AML-193 (cell line): ENCODE measurements at regions not wholly inside any gene's neighbourhood (a gene's known extent, or its start where the extent isn't known, plus 50 kb on each side); places are given as distances from the start of the nearest gene placed in this dataset.
"Not testable (repeated sequence)": the region's sequence is repeated elsewhere in the genome, so short reads cannot be mapped to it uniquely, and the experiment has no call there.

Experiments used
- DNase-seq, 2 experiments: peaks; one replicate each; lab custom pipeline; 2025; lab: John Stamatoyannopoulos, UW

DNA sequence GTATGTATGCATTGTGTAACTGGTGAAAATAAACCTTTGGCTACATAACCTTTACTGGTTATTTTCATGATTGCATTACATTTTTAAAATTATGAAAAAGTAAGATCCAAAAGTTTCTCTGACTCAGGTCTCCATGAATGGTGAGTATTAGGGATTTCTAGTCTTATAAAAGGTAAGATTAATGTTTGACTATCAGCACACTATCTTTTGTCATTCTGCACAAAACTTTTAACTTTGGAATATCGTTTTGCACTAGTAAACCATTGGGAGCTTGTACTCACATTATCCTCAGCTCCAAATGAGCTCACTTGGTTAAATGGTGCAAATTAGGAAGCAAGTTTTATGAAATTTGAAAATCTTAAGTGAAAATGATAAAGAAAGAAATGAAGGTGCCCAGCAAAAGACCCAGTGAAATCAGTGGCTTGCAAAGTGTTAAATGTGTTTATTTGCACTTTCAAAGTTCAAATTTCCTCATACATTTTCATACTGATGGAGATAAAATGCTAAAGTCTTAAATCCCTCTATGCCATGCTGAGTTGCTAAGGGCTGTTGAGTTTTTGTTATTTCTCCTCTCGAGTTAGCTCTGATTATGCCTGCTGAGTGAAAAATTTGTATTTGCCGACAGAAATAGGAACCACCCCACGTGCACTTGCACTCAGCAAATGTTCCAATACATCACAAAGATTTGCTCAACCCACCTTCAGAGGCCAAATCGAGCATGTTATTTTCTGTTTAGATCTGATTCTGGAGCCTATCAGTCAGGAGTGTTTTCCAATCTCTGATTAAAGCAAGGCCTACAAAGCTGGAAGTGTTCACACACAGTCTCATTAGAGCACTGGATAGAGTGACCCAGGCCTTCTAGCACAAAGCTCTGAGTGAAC is 885.7 kb downstream of the NR2F1-AS1 start:
- DNase-seq = no peak

DNA sequence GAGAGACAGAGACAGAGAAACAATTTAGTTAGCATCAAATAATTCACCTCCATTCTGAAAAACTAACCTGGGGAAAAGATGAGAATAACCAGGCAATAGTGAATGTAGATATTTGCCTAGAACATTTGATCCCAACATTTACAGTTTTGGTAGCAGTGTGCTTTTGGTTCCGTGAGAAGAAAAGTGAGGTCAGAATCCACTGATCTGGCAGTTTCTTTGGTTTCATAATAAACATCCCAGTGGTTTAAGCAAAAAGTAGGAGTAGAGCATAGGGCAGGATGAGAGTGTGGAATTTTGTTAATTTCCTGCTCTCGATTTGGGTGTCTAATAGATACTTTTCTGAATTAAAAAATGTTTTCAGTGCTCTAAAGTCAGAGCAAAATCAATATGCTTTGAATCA is 887.0 kb downstream of the NR2F1-AS1 start:
- DNase-seq = no peak

DNA sequence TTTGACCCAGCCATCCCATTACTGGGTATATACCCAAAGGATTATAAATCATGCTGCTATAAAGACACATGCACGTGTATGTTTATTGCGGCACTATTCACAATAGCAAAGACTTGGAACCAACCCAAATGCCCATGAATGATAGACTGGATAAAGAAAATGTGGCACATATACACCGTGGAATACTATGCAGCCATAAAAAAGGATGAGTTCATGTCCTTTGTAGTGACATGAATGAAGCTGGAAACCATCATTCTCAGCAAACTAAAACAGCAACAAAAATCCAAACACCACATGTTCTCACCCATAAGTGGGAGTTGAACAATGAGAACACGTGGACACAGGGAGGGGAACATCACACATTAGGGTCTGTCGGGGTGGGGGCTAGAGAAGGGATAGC is 889.1 kb downstream of the NR2F1-AS1 start:
- not testable (repeated sequence) for DNase-seq

DNA sequence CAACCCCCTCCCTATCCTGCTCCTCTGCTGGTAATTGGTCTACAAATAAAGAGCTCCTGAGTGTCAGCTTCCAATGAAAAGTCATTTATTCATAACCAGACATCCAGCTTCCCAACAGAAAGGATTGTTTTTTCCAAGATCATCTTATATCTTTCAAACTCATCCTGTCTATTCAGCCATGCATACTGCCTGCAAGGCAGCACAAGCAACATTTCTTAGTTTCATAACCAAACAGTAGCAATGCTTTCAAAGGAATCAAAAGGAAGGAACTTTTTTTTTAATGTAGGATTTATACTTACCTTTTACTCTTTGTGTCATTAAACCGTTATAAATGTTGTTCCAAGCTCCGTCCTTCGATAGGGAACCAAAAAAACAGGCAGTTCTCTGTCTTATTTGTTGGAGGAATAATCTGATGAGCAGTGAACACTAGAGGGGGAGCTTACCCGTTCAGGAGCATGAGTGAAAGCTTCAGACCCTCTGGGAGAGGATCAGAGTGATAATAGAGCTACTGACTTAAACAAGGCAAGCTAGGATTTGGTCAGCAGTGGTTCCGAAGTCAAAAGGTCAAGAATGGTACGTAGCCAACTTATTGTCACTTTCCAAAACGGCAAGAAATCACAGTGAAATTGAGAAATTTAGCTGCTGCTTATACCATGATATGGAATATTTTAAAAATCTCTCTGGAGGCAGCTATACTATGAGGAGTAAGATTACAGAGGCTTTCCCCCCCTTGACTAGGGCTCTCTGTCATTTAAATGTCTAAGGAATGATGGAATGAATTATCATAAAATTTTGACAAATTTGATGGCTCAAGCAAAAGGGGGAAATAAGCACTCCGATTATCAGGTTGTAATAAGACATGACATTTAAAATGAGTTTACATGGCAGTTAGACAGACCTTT is 892.9 kb downstream of the NR2F1-AS1 start:
- DNase-seq = no peak

DNA sequence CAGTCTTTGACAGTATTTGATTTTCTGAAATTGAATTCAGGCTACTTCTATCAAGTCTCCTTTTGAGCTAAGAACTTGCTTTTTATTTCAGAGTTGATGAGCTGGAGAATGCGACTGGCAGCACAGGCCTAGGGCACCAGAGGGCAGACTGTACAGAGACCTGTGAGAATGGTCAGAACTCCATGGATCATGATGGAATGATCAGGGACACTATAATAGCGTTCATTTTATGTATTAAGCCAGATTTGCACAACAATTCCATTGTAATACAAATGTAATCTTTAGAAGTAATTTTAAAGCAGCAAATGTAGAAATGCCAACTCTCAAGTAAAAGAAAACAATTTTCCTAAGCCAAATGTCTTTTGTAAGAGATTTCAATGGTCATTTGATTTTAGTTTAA is 902.4 kb downstream of the NR2F1-AS1 start:
- no peak for DNase-seq

DNA sequence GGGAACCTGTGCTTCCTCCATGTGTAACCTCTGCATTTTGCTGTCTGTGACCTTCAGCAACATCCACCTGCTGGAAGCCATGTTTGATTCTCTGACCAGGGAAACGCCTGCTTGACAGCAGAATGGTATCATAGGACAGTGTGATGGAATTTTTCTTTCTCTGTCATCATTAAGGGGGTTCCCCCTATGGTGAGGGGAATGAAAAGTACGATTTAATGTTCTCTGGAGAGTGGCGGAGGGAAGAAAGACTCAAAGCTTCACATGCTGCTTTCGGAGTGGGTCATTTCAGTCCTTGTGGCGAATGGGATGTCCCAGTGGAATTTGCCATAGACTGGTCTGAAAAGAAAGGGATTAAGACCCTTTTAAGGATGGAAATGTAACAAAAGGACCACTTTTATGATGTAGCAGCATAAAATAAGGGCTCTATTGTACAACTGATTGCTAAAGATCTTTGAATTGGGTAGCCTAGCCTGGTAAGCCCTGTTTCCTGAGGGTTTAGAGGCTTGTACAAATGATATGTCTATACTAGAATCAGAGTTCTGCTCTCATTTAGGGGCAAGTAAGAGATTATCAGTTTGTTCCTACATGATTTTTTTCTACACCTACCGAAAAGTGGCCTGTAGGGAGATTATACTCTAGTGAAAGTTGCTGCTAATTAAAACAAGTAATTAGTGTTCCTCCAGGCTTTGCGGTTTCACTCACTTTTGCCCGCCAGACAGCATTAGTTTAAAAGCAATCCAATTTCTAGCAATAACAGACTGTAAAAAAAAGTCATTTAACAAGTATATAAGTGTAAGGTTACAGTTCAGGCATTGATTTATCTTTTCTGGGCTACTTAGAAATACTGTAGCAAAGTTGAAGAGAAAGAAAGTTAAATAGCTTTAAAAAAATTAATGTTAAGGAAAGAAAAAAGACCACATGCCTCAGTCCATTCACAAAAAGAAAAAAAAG is 904.5 kb downstream of the NR2F1-AS1 start:
- no peak for DNase-seq

DNA sequence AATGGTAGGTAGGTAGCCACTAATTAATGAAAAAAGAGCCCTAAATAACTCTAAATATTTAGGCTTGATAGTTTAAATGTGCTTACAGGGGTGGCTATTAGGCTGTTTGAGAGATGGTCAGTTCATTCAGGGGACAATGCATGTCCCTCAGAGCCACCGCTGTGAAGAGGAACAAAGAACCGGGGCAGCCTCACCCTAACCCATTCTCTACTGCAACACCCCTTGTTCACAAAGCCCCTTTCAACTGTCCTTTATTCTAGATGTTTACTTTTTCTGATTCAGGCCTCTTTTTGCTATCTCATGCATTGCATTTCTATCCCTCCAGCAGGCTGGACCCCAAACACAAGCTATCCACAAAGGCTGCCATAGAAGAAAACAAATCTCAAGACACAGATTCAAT is 906.7 kb downstream of the NR2F1-AS1 start:
- no peak for DNase-seq

DNA sequence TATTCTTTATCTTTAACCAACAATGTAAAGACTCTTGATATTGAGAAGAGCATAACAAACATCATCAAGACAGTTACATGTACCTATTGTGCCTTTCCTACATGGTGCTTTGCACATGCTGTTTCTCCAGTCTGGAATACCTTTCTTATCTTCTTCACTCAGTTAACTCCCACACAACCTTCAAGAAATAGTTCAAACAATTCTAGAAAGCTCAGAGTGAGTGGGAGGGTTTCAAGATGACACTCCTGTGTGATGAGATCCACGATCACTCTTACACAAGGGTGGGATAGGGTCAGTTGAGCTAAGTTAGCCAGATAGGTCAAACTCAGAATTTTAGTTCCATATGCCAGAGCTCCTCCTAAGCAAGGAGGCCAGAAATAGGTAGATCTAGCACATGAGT is 915.5 kb downstream of the NR2F1-AS1 start:
- no peak for DNase-seq

DNA sequence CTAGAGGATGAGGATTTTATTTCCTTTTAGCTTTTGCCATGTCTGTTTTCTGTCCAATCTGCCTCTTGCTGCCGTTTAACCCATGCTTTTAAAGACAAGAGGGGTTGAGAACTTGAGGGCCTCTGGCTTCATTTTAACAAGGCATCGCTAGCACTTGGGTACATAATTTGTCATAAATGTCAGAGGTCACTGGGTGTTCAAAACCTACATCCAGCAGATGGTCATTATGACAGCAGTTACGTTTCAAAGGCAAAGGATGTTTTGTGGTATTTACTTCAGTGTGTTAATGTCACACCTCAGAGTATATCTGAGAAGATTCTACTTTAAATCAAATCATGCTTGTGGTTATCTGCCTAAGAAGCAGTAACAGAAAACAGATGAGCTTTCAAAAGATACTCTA is 918.3 kb downstream of the NR2F1-AS1 start:
- DNase-seq = no peak

DNA sequence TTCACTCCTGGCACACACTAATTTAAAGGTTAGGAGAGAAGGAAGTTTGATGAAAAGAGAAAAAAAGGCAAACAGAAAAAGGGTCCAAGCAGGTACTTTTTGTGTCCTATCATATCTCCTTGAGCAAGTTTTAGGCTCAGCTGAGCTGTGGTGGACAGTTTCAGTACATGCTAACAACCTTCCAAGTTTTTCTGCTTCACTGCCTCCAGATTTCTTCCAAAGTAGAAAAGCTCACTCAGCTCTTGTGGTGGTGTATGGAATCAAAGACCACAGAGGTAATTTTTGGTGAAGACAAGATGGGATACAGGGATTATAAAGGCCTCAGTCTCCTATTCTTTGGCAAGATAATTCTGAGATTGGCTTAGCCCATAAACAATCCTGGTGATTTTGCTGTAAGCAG is 921.8 kb downstream of the NR2F1-AS1 start:
- no peak for DNase-seq

DNA sequence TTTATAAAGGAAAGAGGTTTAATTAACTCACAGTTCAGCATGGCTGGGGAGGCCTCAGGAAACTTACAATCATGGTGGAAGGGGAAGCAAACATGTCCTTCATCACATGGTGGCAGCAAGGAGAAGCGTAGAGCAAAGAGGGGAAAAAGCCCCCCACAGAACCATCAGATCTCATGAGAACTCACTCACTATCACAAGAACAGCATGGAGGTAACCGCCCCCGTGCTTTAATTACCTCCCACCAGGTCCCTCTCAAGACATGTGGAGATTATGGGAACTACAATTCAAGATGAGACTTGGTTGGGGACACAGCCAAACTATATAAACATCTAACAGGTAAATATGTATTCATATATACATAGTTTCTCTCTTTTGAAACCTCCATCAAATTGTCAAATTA is 926.4 kb downstream of the NR2F1-AS1 start:
- not testable (repeated sequence) for DNase-seq

DNA sequence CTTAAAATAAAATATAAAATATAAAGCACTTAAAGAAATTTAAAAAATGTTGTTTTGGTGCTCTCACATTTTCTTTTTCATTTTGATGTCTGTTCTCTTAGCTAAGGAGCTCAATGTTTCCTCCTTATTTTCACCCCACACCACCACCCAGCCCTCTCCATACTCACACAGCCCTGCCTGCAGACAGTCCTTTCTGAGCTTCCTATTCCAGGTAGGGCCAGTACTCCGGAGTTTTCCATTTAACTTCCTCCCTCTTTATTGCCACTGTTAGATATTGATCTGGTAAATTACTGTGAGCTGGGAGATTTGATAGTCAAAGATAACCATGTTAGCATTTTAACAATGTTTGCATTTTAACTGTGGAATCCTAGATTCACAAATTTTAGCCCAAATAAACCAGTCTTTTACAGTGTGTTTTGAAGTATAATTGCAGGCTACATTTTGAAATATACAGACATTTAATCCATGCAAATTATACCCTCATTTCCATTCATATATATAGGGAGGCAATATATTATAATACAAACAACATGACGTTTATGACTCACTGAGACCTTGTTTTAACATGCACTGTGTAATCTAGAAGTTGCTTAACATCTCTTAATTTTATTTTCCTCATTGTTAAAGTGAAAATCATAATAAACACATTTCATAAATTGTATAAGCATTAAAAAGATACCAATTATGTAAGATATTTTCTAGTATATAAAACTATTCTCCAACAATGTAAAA is 927.1 kb downstream of the NR2F1-AS1 start:
- no peak for DNase-seq

DNA sequence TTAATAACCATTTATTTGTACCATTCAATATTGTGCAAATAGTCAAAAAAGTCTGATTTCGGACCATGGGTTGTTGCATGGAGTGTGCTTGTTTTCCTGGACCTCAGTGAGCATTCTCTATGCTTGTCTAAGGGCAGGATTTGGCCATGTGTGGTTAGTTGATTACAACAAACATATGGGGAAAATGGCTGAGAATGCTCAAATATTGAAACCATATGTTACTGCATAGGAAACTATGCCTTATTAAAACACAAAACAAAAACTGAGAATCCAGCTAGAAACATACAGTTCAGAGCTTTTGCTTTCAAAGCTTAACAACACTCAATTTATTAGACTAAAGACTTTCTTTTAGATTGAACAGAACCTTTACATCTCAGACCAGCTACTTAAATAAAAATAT is 928.3 kb downstream of the NR2F1-AS1 start:
- DNase-seq = no peak

DNA sequence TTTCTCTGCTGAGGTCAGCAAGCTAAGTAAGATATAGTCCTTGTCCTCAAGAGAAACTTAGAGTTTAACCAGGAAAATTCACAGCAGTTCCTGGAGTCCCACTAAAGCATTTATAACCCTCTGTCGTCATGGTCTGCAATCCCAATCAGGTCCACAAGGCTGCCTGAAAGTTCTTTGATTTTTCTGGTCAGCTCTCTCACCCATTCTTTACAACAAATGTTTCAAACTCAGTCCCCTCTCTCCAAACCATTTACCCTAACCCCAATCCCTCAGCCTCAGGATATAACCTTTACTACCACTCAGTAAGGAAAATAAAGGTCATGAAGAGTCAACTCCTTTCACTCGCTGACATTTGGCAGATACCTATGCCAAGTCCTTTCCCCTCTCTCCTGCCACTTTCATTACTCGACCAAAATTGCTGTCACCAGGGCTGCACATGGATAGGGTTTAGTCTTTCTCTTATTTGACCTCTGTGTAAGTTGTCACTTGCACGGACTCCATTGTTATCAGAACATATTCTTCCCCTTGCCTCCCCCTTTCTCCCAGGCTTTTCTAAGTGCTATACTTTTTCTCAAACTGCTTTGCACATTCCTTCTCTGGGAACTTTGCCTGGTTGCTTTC is 936.6 kb downstream of the NR2F1-AS1 start:
- no peak for DNase-seq

DNA sequence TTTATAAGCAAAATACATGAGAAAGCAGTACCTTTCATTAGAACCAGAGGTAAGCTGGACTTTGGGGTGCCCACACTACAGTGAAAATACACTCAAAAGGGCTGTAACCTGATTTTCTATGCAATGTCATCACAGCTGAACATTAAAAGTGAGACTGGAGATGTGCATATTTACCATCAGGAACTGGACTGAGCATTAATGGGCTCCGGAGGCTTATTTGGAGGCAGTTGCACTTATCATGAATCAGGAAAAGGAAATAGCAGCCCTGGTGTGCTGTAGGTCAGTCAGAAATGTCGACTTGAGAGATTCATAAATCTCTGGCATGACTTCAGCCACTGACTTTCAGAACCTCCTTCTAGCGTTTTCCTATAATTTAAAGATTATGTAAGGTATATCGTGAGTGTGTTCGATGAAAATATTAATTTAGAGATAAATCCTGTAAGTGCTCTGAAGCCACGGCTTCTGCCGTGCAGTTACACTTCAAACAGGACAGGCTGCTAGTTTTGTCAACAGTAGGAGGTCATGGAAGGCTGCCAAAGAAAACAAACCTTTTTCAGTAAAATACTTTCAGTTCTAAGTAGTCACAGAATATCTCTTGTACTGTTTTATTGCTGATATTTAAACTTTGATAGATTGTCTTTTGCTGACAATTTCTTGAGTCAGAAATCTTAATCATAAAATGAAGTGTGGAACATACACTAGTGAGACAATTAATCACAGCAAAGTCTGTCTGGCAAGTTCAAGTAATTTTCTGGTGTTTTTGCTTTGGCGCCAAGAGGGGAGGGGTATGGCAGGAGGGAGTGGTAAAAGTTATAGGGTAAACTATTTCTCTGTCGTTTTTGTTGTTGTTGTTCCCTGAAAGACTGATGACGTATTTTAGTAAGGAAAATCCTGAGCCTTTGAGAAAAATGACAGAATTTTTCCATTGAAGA is 939.7 kb downstream of the NR2F1-AS1 start:
- no peak for DNase-seq

DNA sequence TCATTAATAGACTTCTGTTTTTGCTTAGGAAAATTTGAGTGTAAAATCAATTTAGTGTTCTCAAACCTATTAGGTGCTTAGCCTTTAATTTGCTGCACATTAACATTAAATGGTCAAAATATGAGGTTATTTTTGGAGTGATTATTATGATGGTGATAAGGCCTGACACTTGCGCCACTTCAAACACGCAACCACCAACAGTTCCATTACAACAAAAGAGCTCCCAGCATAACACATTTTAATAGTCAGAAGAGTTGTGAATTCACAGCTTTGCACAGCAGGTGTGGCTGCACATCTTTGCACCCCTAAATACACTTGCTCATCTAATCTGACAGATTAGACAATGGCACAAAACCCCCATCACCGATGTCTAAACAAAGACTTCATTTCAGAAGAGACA is 940.7 kb downstream of the NR2F1-AS1 start:
- DNase-seq = no peak

DNA sequence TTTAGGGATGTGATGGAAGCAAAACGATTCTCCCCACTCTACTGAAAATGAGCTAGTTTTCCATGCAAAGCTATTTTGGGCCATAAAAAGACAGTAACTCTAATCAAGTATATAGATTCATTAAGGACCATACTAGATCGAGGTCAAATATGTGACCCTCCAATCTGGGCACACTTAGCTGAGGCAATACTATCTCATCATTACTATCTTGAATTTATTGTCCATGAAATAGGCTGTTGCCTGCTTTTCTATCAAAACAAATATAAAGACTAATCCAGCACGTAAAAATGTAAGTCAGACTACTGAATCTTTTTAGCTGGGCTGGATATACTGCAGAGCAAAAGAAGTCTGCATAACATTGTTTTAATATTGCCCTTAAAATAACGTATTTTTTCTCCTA is 943.1 kb downstream of the NR2F1-AS1 start:
- DNase-seq = no peak

DNA sequence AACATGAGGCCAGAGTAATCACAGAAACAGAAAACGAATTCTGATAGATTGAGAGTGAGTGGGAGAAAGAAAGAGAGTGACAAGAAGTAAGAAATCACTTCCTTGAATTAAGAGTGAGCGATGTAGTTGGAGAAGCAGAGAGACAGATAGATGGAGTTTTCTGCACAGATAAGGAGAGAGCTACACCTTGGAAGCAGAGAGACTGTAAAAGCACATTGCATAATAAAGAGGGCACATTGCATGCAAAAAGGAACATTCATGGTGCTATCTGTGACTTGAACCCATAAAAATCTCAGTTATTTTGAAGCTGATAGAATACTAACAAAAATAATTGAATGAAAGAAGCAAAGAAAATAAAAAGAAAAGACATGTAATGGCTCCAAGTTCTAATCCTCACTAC is 943.8 kb downstream of the NR2F1-AS1 start:
- no peak for DNase-seq

DNA sequence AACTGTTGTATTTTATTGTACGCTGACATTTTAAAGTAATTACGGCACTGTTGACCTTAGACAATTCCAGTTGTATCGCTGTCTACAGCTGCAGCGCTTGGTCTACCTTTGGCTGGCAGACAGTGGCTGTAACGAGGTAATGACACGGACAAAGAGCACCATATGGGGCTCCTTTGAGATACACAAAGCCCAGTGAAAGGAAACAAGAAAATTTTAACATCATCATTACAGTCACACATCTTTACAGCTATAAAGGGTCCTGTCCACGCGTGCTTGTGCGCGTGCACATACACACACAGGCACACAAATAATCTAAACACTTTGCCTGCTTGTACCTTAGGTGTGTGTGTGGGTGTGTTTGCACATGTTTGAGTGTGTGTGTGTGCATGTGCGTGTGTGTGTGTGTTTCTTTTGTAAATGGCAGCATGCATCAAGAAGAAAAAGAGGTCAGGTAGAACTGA is 946.0 kb downstream of the NR2F1-AS1 start:
- DNase-seq = no peak
